ENCODE measurements at regions not wholly inside any gene's neighbourhood (a gene's known extent, or its start where the extent isn't known, plus 50 kb on each side); places are given as distances from the start of the nearest gene placed in this dataset.

DNA sequence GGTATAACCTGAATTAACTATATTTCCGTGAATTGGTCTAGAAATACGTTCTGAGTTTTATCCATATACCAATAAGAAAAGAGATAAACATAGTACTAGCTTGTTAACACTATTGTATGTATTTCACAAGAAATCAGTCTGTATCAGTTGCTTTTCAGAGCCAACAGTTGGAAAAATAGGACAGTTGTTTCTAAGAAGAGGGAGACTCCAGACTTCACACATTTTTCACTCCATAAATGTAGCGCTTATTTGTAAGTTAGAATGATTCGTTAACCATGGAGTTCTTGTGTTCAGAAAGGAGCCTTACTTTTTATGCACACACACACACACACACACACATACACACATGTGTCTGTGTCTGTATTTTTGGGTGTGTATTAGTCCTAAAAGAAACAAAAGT is 376.7 kb upstream of the SMIM31 start:
- H3K36me3 ChIP-seq (ENCODE audit: control insufficient read depth in 2 of 2, insufficient read depth in 2 of 2, low read length in 2 of 2): no peaks in the 10 kb centered on the region
- no peak overlapping the region for H3K27ac ChIP-seq (ENCODE audit: low read depth in 2 of 2, low read length in 2 of 2)
- H3K9ac ChIP-seq (ENCODE audit: low read depth in 1 of 2, low read length in 2 of 2): no peak overlapping the region
- H3K27me3 ChIP-seq (ENCODE audit: control insufficient read depth in 2 of 2, insufficient read depth in 2 of 2, low read length in 2 of 2): no peaks in the 10 kb centered on the region
- H3K4me1 ChIP-seq (ENCODE audit: control insufficient read depth in 2 of 2, insufficient read depth in 2 of 2, low read length in 2 of 2): no peaks in the 10 kb centered on the region
- no peaks in the 10 kb centered on the region for H3K9me3 ChIP-seq (ENCODE audit: control insufficient read depth in 2 of 2, low read length in 2 of 2)
- H3K4me3 ChIP-seq (ENCODE audit: low read length in 2 of 2): no peak overlapping the region

DNA sequence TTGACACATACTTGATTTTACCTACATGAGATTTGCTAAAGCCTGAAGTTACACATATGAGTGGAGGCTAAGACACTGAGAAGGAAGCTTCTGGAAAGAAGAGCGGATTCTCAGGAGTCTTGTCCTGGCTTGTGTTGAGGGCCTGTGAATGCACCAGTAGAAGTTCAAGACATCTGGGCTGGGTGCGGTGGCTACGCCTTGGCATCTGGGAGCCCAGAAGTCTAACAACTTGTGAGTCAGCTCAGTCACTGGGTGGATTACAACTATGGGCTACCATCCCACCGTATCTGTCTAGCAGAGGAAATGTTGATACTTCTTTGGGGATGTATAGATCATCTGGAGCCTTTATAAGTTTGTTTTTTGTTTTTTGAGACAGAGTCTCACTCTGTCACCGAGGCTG is 375.6 kb upstream of the SMIM31 start:
- H3K27me3 ChIP-seq (ENCODE audit: control insufficient read depth in 2 of 2, insufficient read depth in 2 of 2, low read length in 2 of 2): no peaks in the 10 kb centered on the region
- H3K4me3 ChIP-seq (ENCODE audit: low read length in 2 of 2): no peak overlapping the region
- H3K36me3 ChIP-seq (ENCODE audit: control insufficient read depth in 2 of 2, insufficient read depth in 2 of 2, low read length in 2 of 2): no peaks in the 10 kb centered on the region
- no peaks in the 10 kb centered on the region for H3K4me1 ChIP-seq (ENCODE audit: control insufficient read depth in 2 of 2, insufficient read depth in 2 of 2, low read length in 2 of 2)
- H3K27ac ChIP-seq (ENCODE audit: low read depth in 2 of 2, low read length in 2 of 2): no peak overlapping the region
- H3K9me3 ChIP-seq (ENCODE audit: control insufficient read depth in 2 of 2, low read length in 2 of 2): no peaks in the 10 kb centered on the region
- no peak overlapping the region for H3K9ac ChIP-seq (ENCODE audit: low read depth in 1 of 2, low read length in 2 of 2)

DNA sequence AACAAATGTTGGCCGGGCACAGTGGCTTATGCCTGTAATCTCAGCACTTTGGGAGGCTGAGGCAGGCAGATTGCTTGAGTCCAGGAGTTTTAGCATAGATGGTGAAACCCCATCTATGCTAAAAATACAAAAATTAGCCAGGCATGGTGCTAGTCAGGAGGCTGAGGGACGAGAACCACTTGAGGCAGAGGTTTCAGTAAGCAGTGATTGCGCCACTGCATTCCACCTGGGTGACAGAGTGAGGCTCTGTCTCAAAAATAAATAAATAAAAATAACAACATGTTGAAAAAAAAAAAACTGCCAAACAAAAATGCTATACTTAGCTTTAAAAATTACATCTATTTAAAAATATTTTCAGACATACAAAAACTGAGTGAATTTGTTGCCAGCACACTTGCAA is 374.2 kb upstream of the SMIM31 start:
- Histone ChIP-seq H3K4me3 (ENCODE audit: low read length in 2 of 2) (no peak overlapping the region), H3K27me3 (ENCODE audit: control insufficient read depth in 2 of 2, insufficient read depth in 2 of 2, low read length in 2 of 2) (no peaks in the 10 kb centered on the region), H3K4me1 (ENCODE audit: control insufficient read depth in 2 of 2, insufficient read depth in 2 of 2, low read length in 2 of 2) (no peaks in the 10 kb centered on the region), H3K9ac (ENCODE audit: low read depth in 1 of 2, low read length in 2 of 2) (no peak overlapping the region), H3K36me3 (ENCODE audit: control insufficient read depth in 2 of 2, insufficient read depth in 2 of 2, low read length in 2 of 2) (no peaks in the 10 kb centered on the region), H3K9me3 (ENCODE audit: control insufficient read depth in 2 of 2, low read length in 2 of 2) (no peaks in the 10 kb centered on the region), H3K27ac (ENCODE audit: low read depth in 2 of 2, low read length in 2 of 2) (no peak overlapping the region)

DNA sequence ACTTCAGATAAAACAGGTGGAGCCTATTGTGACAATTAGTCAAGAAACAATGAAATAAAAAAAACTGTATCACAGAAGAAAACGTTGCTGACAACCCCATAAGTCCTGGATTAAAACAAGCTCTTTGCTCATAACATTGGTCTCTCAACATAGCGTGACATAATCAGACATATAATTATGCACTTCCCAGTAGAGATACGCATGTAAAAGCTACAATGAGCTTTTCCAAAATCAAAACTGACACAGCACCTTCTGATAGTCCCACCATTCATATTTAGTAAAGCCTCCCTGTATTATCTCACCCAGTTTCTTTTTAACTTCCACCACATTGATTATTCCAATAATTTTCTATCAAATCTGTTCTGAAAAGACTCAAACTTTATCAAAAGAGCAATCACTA is 372.1 kb upstream of the SMIM31 start:
- H3K36me3 ChIP-seq (ENCODE audit: control insufficient read depth in 2 of 2, insufficient read depth in 2 of 2, low read length in 2 of 2): no peaks in the 10 kb centered on the region
- no peaks in the 10 kb centered on the region for H3K4me1 ChIP-seq (ENCODE audit: control insufficient read depth in 2 of 2, insufficient read depth in 2 of 2, low read length in 2 of 2)
- no peaks in the 10 kb centered on the region for H3K27me3 ChIP-seq (ENCODE audit: control insufficient read depth in 2 of 2, insufficient read depth in 2 of 2, low read length in 2 of 2)
- no peak overlapping the region for H3K4me3 ChIP-seq (ENCODE audit: low read length in 2 of 2)
- H3K9ac ChIP-seq (ENCODE audit: low read depth in 1 of 2, low read length in 2 of 2): no peak overlapping the region
- no peaks in the 10 kb centered on the region for H3K9me3 ChIP-seq (ENCODE audit: control insufficient read depth in 2 of 2, low read length in 2 of 2)
- no peak overlapping the region for H3K27ac ChIP-seq (ENCODE audit: low read depth in 2 of 2, low read length in 2 of 2)

DNA sequence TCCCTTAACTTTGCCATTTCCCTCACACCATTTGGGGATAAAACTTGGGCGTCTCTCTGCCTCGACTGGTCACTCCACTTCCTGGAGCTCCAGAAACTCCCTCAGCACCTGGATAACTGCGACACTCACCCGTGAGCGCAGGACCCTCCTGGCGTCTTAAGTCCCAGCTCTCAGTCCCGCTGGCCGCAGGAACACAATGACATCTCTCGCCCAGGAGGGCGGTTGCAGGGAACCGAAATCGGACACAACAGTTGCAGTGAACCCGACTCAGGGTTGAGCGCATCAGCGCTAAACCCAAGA is 370.9 kb upstream of the SMIM31 start:
- no peak overlapping the region for H3K4me3 ChIP-seq (ENCODE audit: low read length in 2 of 2)
- no peaks in the 10 kb centered on the region for H3K9me3 ChIP-seq (ENCODE audit: control insufficient read depth in 2 of 2, low read length in 2 of 2)
- no peaks in the 10 kb centered on the region for H3K36me3 ChIP-seq (ENCODE audit: control insufficient read depth in 2 of 2, insufficient read depth in 2 of 2, low read length in 2 of 2)
- H3K27me3 ChIP-seq (ENCODE audit: control insufficient read depth in 2 of 2, insufficient read depth in 2 of 2, low read length in 2 of 2): no peaks in the 10 kb centered on the region
- H3K4me1 ChIP-seq (ENCODE audit: control insufficient read depth in 2 of 2, insufficient read depth in 2 of 2, low read length in 2 of 2): no peaks in the 10 kb centered on the region
- no peak overlapping the region for H3K9ac ChIP-seq (ENCODE audit: low read depth in 1 of 2, low read length in 2 of 2)
- no peak overlapping the region for H3K27ac ChIP-seq (ENCODE audit: low read depth in 2 of 2, low read length in 2 of 2)

DNA sequence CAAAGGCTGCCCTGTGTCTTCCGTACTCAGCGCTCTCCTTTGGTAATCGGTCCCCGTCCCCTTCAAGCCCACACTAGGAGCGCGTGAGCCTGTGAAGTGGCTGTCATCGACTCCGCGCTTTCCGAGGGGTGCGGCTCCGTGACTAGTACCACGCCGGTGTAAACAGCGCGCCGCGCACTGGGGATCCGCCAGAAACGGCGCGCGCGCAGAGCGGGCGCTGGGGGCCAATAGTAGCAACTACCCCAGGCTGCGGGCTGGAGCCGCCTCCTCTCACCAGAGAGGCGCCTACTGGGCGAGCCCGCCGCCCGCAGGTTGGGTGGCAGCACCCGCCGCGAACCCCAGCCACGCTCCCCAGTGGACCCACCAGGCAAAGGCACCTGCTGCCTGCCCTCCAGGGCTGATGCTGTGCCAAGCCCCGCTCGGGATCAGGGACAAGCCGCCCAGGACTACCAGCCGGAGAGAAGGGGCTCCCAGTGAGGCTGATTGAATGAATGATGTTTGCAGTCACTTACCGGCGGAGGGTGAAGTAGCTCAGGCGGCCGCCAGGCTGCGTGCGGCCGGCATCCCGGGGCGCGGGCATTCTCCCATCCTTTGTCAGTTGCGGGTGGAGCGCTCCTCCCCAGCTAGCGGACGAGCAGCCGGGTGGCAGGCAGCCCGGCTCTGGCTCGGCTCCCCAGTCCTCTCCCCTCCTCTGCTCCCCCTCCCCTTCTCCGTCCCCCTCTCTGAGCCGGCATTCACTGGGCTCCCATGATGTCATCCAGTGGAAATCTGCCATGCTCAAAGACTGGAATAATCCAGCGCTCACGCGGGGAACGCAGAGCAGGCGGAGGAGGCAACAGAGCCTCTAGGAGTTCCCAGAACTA is 370.3 kb upstream of the SMIM31 start:
- no peak overlapping the region for H3K9ac ChIP-seq (ENCODE audit: low read depth in 1 of 2, low read length in 2 of 2)
- H3K4me1 ChIP-seq (ENCODE audit: control insufficient read depth in 2 of 2, insufficient read depth in 2 of 2, low read length in 2 of 2): no peaks in the 10 kb centered on the region
- H3K27me3 ChIP-seq (ENCODE audit: control insufficient read depth in 2 of 2, insufficient read depth in 2 of 2, low read length in 2 of 2): no peaks in the 10 kb centered on the region
- no peak overlapping the region for H3K27ac ChIP-seq (ENCODE audit: low read depth in 2 of 2, low read length in 2 of 2)
- no peak overlapping the region for H3K4me3 ChIP-seq (ENCODE audit: low read length in 2 of 2)
- no peaks in the 10 kb centered on the region for H3K9me3 ChIP-seq (ENCODE audit: control insufficient read depth in 2 of 2, low read length in 2 of 2)
- no peaks in the 10 kb centered on the region for H3K36me3 ChIP-seq (ENCODE audit: control insufficient read depth in 2 of 2, insufficient read depth in 2 of 2, low read length in 2 of 2)

DNA sequence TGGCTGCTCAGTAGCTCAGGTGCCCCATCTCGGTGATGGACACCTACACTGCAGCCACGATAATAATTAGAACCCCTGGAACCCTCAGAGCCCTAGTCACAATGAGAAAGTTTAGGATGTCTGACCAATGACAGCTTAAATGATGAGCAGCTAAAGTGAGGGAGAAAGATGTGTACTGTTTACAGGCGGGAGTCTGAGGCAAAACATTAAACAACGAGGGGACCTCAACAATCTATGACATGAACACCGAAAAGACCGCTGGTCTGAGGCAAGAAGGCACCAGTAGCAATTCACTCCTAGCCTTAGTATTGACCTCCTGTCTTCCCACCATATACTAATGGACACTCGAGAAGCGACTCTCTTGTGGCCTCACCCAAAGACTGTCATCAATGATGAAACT is 369.5 kb upstream of the SMIM31 start:
- Histone ChIP-seq H3K4me3 (ENCODE audit: low read length in 2 of 2) (no peak overlapping the region), H3K4me1 (ENCODE audit: control insufficient read depth in 2 of 2, insufficient read depth in 2 of 2, low read length in 2 of 2) (no peaks in the 10 kb centered on the region), H3K9me3 (ENCODE audit: control insufficient read depth in 2 of 2, low read length in 2 of 2) (no peaks in the 10 kb centered on the region), H3K36me3 (ENCODE audit: control insufficient read depth in 2 of 2, insufficient read depth in 2 of 2, low read length in 2 of 2) (no peaks in the 10 kb centered on the region), H3K27ac (ENCODE audit: low read depth in 2 of 2, low read length in 2 of 2) (no peak overlapping the region), H3K27me3 (ENCODE audit: control insufficient read depth in 2 of 2, insufficient read depth in 2 of 2, low read length in 2 of 2) (no peaks in the 10 kb centered on the region), H3K9ac (ENCODE audit: low read depth in 1 of 2, low read length in 2 of 2) (no peak overlapping the region)

DNA sequence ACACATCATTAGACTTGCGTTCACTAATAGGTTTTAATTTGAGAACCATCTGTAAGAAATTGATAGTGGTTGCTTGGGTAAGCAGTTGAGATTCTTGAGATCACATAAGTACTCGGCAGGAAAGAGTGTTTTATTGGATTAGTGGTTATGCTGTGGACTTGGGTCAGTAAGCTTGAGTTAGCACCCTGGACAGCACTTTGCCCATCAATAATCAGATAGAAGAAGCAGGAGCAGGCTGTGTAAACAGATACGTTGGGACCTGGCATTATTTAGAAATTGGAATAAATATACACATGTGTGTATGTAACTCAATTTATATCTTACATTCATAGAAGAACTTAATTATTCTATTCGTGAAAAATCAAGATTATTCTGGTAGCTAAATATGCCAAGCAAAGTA is 357.5 kb upstream of the SMIM31 start:
- Histone ChIP-seq H3K4me3 (ENCODE audit: low read length in 2 of 2) (no peak overlapping the region), H3K4me1 (ENCODE audit: control insufficient read depth in 2 of 2, insufficient read depth in 2 of 2, low read length in 2 of 2) (no peaks in the 10 kb centered on the region), H3K27ac (ENCODE audit: low read depth in 2 of 2, low read length in 2 of 2) (no peak overlapping the region), H3K27me3 (ENCODE audit: control insufficient read depth in 2 of 2, insufficient read depth in 2 of 2, low read length in 2 of 2) (no peaks in the 10 kb centered on the region), H3K9ac (ENCODE audit: low read depth in 1 of 2, low read length in 2 of 2) (no peak overlapping the region), H3K36me3 (ENCODE audit: control insufficient read depth in 2 of 2, insufficient read depth in 2 of 2, low read length in 2 of 2) (no peaks in the 10 kb centered on the region), H3K9me3 (ENCODE audit: control insufficient read depth in 2 of 2, low read length in 2 of 2) (no peaks in the 10 kb centered on the region)

DNA sequence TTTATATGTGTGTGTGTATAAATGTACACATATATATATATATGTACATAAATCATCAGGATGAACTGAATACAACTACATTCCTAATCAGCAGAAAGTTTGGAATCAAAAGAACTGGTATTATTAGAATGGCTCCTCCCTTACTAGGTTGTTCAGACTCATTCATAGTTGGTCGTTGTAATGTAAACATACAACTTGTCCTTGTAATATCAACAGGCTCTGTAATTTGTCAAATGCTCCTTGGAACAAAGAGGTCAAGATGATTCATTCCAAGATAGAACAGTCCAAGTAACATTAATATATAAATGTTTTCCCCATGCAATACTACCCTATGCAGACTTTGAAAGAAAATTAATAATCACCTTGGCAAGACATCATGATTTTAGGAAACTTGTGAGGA is 351.4 kb upstream of the SMIM31 start:
- no peaks in the 10 kb centered on the region for H3K9me3 ChIP-seq (ENCODE audit: control insufficient read depth in 2 of 2, low read length in 2 of 2)
- H3K9ac ChIP-seq (ENCODE audit: low read depth in 1 of 2, low read length in 2 of 2): no peak overlapping the region
- no peak overlapping the region for H3K27ac ChIP-seq (ENCODE audit: low read depth in 2 of 2, low read length in 2 of 2)
- no peaks in the 10 kb centered on the region for H3K4me1 ChIP-seq (ENCODE audit: control insufficient read depth in 2 of 2, insufficient read depth in 2 of 2, low read length in 2 of 2)
- no peaks in the 10 kb centered on the region for H3K36me3 ChIP-seq (ENCODE audit: control insufficient read depth in 2 of 2, insufficient read depth in 2 of 2, low read length in 2 of 2)
- H3K4me3 ChIP-seq (ENCODE audit: low read length in 2 of 2): no peak overlapping the region
- no peaks in the 10 kb centered on the region for H3K27me3 ChIP-seq (ENCODE audit: control insufficient read depth in 2 of 2, insufficient read depth in 2 of 2, low read length in 2 of 2)

DNA sequence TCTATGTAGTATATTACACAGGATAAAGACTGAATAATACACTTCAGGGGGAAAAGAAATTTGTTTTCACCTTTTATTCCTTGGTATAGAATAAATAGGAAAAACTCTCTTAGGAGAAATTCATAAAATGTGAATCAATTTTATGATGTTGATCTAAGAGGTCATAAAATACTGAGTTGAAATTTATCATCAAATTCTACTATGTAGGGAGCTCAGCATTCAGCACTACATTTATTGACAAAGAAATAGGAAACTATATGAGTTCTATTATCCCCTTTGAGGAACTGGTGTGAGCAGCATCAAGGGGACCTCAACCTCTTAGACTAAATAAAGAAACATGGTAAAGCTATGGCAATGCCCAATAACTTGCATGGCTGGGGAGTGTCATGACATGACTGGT is 348.2 kb upstream of the SMIM31 start:
- Histone ChIP-seq H3K36me3 (ENCODE audit: control insufficient read depth in 2 of 2, insufficient read depth in 2 of 2, low read length in 2 of 2) (no peaks in the 10 kb centered on the region), H3K9me3 (ENCODE audit: control insufficient read depth in 2 of 2, low read length in 2 of 2) (no peaks in the 10 kb centered on the region), H3K27ac (ENCODE audit: low read depth in 2 of 2, low read length in 2 of 2) (no peak overlapping the region), H3K4me3 (ENCODE audit: low read length in 2 of 2) (no peak overlapping the region), H3K27me3 (ENCODE audit: control insufficient read depth in 2 of 2, insufficient read depth in 2 of 2, low read length in 2 of 2) (no peaks in the 10 kb centered on the region), H3K4me1 (ENCODE audit: control insufficient read depth in 2 of 2, insufficient read depth in 2 of 2, low read length in 2 of 2) (no peaks in the 10 kb centered on the region), H3K9ac (ENCODE audit: low read depth in 1 of 2, low read length in 2 of 2) (no peak overlapping the region)

DNA sequence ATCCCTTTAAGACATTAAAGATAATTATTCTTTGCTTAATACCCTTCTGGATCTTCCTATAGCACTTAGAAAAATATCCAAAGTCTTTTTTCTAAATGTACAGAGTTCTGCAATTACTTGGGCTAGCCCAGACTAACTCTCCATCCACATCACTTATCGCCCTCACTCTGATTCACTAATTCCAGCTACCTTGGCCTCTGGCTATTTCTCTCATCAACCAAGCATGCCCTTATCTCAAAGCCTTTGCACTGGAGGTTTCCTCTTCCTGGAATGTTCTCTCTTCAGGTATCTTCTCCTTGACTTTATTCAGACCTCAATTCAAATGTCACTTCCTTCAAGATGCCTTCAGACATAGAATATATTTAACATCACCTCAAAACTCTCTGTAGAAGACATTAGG is 345.1 kb upstream of the SMIM31 start:
- Histone ChIP-seq H3K4me3 (ENCODE audit: low read length in 2 of 2) (no peak overlapping the region), H3K27me3 (ENCODE audit: control insufficient read depth in 2 of 2, insufficient read depth in 2 of 2, low read length in 2 of 2) (no peaks in the 10 kb centered on the region), H3K9me3 (ENCODE audit: control insufficient read depth in 2 of 2, low read length in 2 of 2) (no peaks in the 10 kb centered on the region), H3K9ac (ENCODE audit: low read depth in 1 of 2, low read length in 2 of 2) (no peak overlapping the region), H3K36me3 (ENCODE audit: control insufficient read depth in 2 of 2, insufficient read depth in 2 of 2, low read length in 2 of 2) (no peaks in the 10 kb centered on the region), H3K27ac (ENCODE audit: low read depth in 2 of 2, low read length in 2 of 2) (no peak overlapping the region), H3K4me1 (ENCODE audit: control insufficient read depth in 2 of 2, insufficient read depth in 2 of 2, low read length in 2 of 2) (no peaks in the 10 kb centered on the region)

Measured in mucosa of rectum (tissue), 2 donors.